H9 (cell line): ENCODE measurements at regions not wholly inside any gene's neighbourhood (a gene's known extent, or its start where the extent isn't known, plus 50 kb on each side); places are given as distances from the start of the nearest gene placed in this dataset.

ENCODE experiments used
- DNase-seq: peaks from one replicate; pipeline ENCODE4 v3.0.0-alpha.2; 2017
- H2AFZ ChIP-seq: one replicate; pipeline ENCODE4 v1.6.1; 2013; ENCODE audit warnings: mild to moderate bottlenecking, low read length, control low read depth, moderate library complexity
- H2AK5ac ChIP-seq: 2 replicates; pipeline ENCODE4 v1.6.1; 2013; ENCODE audit warnings: low read length, control low read depth, mixed read lengths; ENCODE audit not compliant: insufficient read length
- H2BK120ac ChIP-seq: one replicate; pipeline ENCODE4 v1.6.1; 2013; ENCODE audit warnings: low read depth, mild to moderate bottlenecking, low read length, control low read depth, inconsistent platforms; ENCODE audit not compliant: poor library complexity, severe bottlenecking
- H2BK12ac ChIP-seq: 2 replicates; pipeline ENCODE4 v1.6.1; 2013; ENCODE audit warnings: low read length, control low read depth, mixed read lengths, low read depth; ENCODE audit not compliant: insufficient read length
- H2BK15ac ChIP-seq: 2 replicates; pipeline ENCODE4 v1.6.1; 2013; ENCODE audit warnings: low read depth, low read length, control low read depth
- H2BK20ac ChIP-seq: one replicate; pipeline ENCODE4 v1.6.1; 2013; ENCODE audit warnings: low read depth, mild to moderate bottlenecking, low read length, control low read depth, inconsistent platforms; ENCODE audit not compliant: poor library complexity, severe bottlenecking
- H2BK5ac ChIP-seq: 2 replicates; pipeline ENCODE4 v1.6.1; 2013; ENCODE audit warnings: low read length, control low read depth, mixed read lengths; ENCODE audit not compliant: insufficient read length
- H3K14ac ChIP-seq: 2 replicates; pipeline ENCODE4 v1.6.1; 2013; ENCODE audit warnings: low read length, control low read depth; ENCODE audit not compliant: insufficient read depth
- H3K18ac ChIP-seq: 2 replicates; pipeline ENCODE4 v1.6.1; 2013; ENCODE audit warnings: low read depth, mild to moderate bottlenecking, mixed read lengths, low read length, control low read depth; ENCODE audit not compliant: insufficient read length
- H3K23ac ChIP-seq: 2 replicates; pipeline ENCODE4 v1.6.1; 2013; ENCODE audit warnings: low read length, control low read depth, mixed read lengths, low read depth; ENCODE audit not compliant: insufficient read length
- H3K23me2 ChIP-seq: 2 replicates; pipeline ENCODE4 v1.6.1; 2013; ENCODE audit warnings: low read depth, mild to moderate bottlenecking, mixed read lengths, low read length, control low read depth; ENCODE audit not compliant: insufficient read length, poor library complexity, severe bottlenecking
- H3K27ac ChIP-seq: 2 replicates; pipeline ENCODE4 v1.5.1; 2013; ENCODE audit warnings: low read length, control low read depth, mixed read lengths, low read depth; ENCODE audit not compliant: insufficient read length
- H3K27me3 ChIP-seq: 2 replicates; pipeline ENCODE4 v1.6.1; 2013; ENCODE audit warnings: low read length, control low read depth, inconsistent platforms; ENCODE audit not compliant: insufficient read depth
- H3K4ac ChIP-seq: 2 replicates; pipeline ENCODE4 v1.6.1; 2013; ENCODE audit warnings: low read depth, mild to moderate bottlenecking, control low read depth, inconsistent platforms, low read length, moderate library complexity
- H3K4me1 ChIP-seq: 2 replicates; pipeline ENCODE4 v1.6.1; 2013; ENCODE audit warnings: low read length, control low read depth, inconsistent platforms; ENCODE audit not compliant: insufficient read depth
- H3K4me2 ChIP-seq: 2 replicates; pipeline ENCODE4 v1.6.1; 2013; ENCODE audit warnings: low read length, control low read depth, mixed read lengths; ENCODE audit not compliant: insufficient read length, insufficient read depth
- H3K56ac ChIP-seq: 2 replicates; pipeline ENCODE4 v1.6.1; 2013; ENCODE audit warnings: low read depth, mild to moderate bottlenecking, mixed read lengths, low read length, control low read depth; ENCODE audit not compliant: insufficient read length
- H3K79me1 ChIP-seq: 2 replicates; pipeline ENCODE4 v1.6.1; 2013; ENCODE audit warnings: low read depth, mild to moderate bottlenecking, moderate library complexity, low read length, control low read depth, inconsistent platforms; ENCODE audit not compliant: insufficient read depth, poor library complexity, severe bottlenecking
- H3K79me2 ChIP-seq: 2 replicates; pipeline ENCODE4 v1.6.1; 2013; ENCODE audit warnings: low read length, control low read depth, inconsistent platforms; ENCODE audit not compliant: insufficient read depth
- H3K9ac ChIP-seq: 2 replicates; pipeline ENCODE4 v1.6.1; 2013; ENCODE audit warnings: low read length, control low read depth, mixed read lengths; ENCODE audit not compliant: insufficient read length; ENCODE audit errors: extremely low read depth
- H3K9me3 ChIP-seq: one replicate; pipeline ENCODE4 v1.6.1; 2013; ENCODE audit warnings: low read depth, low read length, inconsistent platforms; ENCODE audit not compliant: control insufficient read depth
- H3T11ph ChIP-seq: one replicate; pipeline ENCODE4 v1.6.1; 2013; ENCODE audit warnings: mild to moderate bottlenecking, low read length, control low read depth, inconsistent platforms
- H4K20me1 ChIP-seq: one replicate; pipeline ENCODE4 v1.6.1; 2013; ENCODE audit not compliant: control insufficient read depth, insufficient read length, insufficient read depth
- H4K5ac ChIP-seq: 2 replicates; pipeline ENCODE4 v1.6.1; 2013; ENCODE audit warnings: low read depth, mild to moderate bottlenecking, mixed read lengths, low read length, control low read depth; ENCODE audit not compliant: insufficient read length
- H4K8ac ChIP-seq: replicated peaks from 2 replicates; pipeline ENCODE4 v1.6.1; 2013; ENCODE audit warnings: low read length, control low read depth, mixed read lengths, low read depth; ENCODE audit not compliant: insufficient read length
- H4K91ac ChIP-seq: 2 replicates; pipeline ENCODE4 v1.6.1; 2013; ENCODE audit warnings: low read depth, mild to moderate bottlenecking, moderate library complexity, mixed read lengths, low read length, control low read depth; ENCODE audit not compliant: insufficient read length
- H3K27ac Mint-ChIP-seq, 3 experiments: 2 replicates in 2 of 3; 3 replicates in 1 of 3; pipeline ENCODE4 v1.8.0; 2020 to 2021; ENCODE audit warnings: mixed read lengths in 3 of 3, mild to moderate bottlenecking in 1 of 3, moderate library complexity in 1 of 3
- H3K27me3 Mint-ChIP-seq: 2 replicates; pipeline ENCODE4 v1.8.0; 2021; ENCODE audit warnings: low read depth, mild to moderate bottlenecking, moderate library complexity, mixed read lengths
- H3K36me3 Mint-ChIP-seq, 3 experiments: 2 replicates in 2 of 3; 3 replicates in 1 of 3; pipeline ENCODE4 v1.8.0; 2020 to 2021; ENCODE audit warnings: low read depth in 3 of 3, mixed read lengths in 3 of 3; ENCODE audit not compliant: insufficient read depth in 1 of 3
- H3K4me1 Mint-ChIP-seq, 2 experiments: 2 replicates each; pipeline ENCODE4 v1.8.0; 2020; ENCODE audit warnings: mixed read lengths in 2 of 2
- H3K4me3 Mint-ChIP-seq, 2 experiments: 2 replicates in 1 of 2; 3 replicates in 1 of 2; pipeline ENCODE4 v1.8.0; 2020 to 2021; ENCODE audit warnings: mild to moderate bottlenecking in 2 of 2, mixed read lengths in 2 of 2, moderate library complexity in 1 of 2
- H3K9me3 Mint-ChIP-seq, 2 experiments: 2 replicates in 1 of 2; 3 replicates in 1 of 2; pipeline ENCODE4 v1.8.0; 2020; ENCODE audit warnings: mild to moderate bottlenecking in 2 of 2, mixed read lengths in 2 of 2, moderate library complexity in 1 of 2
- CTCF ChIP-seq: fragments of 200-600 bp; sonication (generic); conservative IDR thresholded peaks from 3 replicates; pipeline ENCODE4 v1.8.0; 2021; ENCODE audit warnings: antibody characterized with exemption, mild to moderate bottlenecking
- WGBS: extraction: QIAGEN DNeasy Blood & Tissue Kit; methylation state at CpG from one replicate; pipeline ENCODE4 v1.1.7; 2013; ENCODE audit warnings: missing lambda C conversion rate, low lambda C conversion rate, mixed read lengths; ENCODE audit not compliant: insufficient read length; ENCODE audit errors: extremely low coverage; 5-methylcytosine and 5-hydroxymethylcytosine counted together

GRCh38 chr6:114945392-114945791, 602.6 kb upstream of the HS3ST5 start:
- H3K56ac ChIP-seq: no peak overlapping the region
- no peak overlapping the region for H2BK12ac ChIP-seq
- no peak overlapping the region for H2BK20ac ChIP-seq
- H3T11ph ChIP-seq: no peak overlapping the region
- no peak overlapping the region for H4K91ac ChIP-seq
- no peak overlapping the region for H2BK5ac ChIP-seq
- Mint-ChIP-seq H3K4me1 (peaks cover 6% of the 10 kb centered on the region in 2 experiments), H3K9me3 (peaks cover 7 to 11% of the 10 kb centered on the region in 2 experiments), H3K27me3 (no peaks in the 10 kb centered on the region), H3K27ac (no peak overlapping the region), H3K4me3 (no peak overlapping the region), H3K36me3 (peaks cover 3 to 11% (median 8%) of the 10 kb centered on the region in 3 experiments; a peak in 6 of 7 replicates)
- no peak overlapping the region for H3K4ac ChIP-seq
- no peaks in the 10 kb centered on the region for H3K27me3 ChIP-seq
- DNase-seq: no peak
- no peak overlapping the region for H3K27ac ChIP-seq
- no peak for TF ChIP-seq CTCF
- no peak overlapping the region for H2AK5ac ChIP-seq
- no peak overlapping the region for H3K23ac ChIP-seq
- no peak overlapping the region for H3K4me2 ChIP-seq
- no peak overlapping the region for H4K8ac ChIP-seq
- no peak overlapping the region for H3K18ac ChIP-seq
- H3K23me2 ChIP-seq: no peaks in the 10 kb centered on the region
- H2BK15ac ChIP-seq: no peak overlapping the region
- no peaks in the 10 kb centered on the region for H3K79me2 ChIP-seq
- H3K14ac ChIP-seq: no peak overlapping the region
- H2AFZ ChIP-seq: no peak overlapping the region
- no peak overlapping the region for H2BK120ac ChIP-seq
- no peaks in the 10 kb centered on the region for H3K79me1 ChIP-seq
- no peaks in the 10 kb centered on the region for H3K9me3 ChIP-seq
- no peak overlapping the region for H3K9ac ChIP-seq
- no peaks in the 10 kb centered on the region for H4K20me1 ChIP-seq
- WGBS: no CpG with 5 or more reads among the region's 5 CpGs
- H4K5ac ChIP-seq: no peak overlapping the region
- no peaks in the 10 kb centered on the region for H3K4me1 ChIP-seq
